Muscle of arm (tissue), 1 donor: ENCODE measurements at regions not wholly inside any gene's neighbourhood (a gene's known extent, or its start where the extent isn't known, plus 50 kb on each side); places are given as distances from the start of the nearest gene placed in this dataset.

Source experiments
- DNase-seq: peaks from one replicate; pipeline ENCODE4 v3.0.0-alpha.2; 2013

DNA sequence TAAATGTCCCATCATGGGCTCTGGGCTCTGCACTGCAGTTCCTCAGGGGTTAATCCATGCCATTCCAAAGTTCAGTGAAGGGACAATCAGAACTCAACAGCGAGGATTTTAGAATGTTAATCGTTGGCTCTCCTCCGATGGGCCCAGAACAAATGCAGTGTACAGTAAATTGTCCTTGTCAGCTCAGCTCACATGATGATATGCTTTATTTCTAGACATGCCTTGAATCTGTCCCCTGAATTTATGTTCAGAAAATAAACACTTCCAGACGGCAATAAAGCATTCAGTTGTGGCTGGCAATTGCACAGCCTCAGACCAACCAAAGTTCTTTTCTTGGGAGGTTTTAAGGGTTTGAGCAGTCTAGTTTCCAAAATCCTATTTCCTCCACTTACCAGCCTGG, 981.2 kb downstream of the BCL11A start:
- no peak for DNase-seq

DNA sequence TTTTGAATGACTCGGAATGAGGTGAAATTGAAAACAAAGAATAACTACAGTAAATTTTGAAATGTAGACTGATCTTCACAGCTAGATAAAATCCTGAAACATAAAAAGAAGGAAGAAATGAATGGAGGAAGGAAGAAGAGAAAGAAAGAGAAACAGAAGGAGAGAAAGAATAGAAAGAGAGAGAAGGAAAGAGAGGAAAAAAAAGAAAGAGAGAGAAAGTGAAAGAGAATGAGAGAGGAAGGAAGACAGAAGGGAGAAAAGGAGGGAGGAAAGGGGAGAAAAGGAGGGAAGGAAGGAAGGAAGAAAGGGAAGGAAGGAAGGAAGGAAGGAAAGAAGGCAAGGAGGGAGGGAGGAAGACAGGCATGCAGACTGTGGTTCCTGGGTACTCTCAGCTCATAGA, 982.6 kb downstream of the BCL11A start:
- DNase-seq: no peak

DNA sequence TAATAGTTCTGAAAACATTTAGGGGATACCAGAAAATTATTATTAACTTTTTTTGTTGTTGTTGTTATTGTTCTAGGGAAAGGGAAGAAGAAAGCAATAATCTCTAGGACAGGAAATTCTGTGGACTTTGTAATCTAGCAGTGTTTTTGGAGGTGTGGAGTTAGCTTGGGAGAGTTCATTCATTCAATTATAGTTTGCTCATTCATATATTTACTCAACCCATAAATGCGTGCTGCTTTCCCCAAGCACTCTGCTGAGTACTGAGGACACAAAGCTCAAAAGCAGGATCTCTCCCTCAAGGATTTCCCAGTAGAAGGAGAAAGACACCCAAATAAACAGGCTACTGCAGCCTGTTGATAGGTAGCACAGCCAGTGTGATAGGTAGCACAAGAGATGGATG, 984.3 kb downstream of the BCL11A start:
- no peak for DNase-seq

DNA sequence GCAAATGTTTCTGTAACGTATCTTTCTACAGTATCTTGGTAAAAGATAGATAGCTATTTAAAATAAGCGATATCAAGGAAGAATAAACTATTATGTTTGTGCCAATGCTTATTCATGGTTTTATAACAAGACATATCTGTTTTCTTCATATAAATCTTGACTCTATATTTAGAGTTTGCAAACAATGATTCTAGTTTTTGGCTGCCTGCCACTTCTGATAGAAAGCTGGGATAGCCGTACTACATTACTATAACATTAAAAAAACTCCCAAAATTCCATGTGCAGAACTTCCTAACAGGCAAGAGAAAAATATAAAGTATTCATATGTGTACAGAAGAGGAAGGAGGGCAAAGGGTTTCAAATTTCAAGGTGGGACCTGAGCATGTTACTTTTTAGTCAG, 985.0 kb downstream of the BCL11A start:
- DNase-seq: peak; percentile 15

DNA sequence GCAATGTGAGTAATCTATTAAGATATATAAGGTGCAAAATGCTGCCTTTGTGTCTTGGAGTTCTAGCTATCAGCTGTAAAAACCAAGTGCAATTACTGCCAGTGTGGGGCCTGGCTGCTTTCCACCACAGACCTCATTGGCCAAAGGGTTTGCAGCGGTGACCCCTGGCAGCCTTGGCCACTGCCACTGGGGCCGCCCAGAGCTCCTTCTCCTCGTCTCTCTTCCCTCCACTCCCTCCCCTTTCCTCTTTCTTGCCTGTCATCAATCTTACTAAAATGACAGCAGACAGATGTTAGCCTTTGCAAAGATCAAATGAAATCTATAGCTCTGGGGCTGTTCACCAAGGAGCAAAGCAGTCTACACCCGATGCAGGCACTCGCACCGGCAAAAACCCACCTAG, 986.3 kb downstream of the BCL11A start:
- DNase-seq: no peak

DNA sequence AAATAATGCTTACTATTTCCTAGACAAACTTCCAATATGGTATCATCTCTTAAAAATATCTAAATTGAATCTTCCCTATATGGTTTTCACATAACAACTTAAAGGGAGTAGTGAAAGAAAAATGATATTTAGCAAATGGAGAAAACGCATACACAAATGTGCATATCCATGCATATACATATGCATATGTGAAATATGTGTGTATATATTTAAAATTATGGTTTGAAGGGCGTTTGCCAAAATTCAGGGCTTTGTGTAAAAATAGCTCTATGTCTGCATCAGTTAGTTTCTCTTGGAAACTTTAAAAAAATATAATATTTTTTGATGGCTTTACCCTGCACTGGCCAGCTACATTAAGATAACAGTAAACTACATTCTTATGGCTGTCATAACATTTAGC, 986.7 kb downstream of the BCL11A start:
- no peak for DNase-seq

DNA sequence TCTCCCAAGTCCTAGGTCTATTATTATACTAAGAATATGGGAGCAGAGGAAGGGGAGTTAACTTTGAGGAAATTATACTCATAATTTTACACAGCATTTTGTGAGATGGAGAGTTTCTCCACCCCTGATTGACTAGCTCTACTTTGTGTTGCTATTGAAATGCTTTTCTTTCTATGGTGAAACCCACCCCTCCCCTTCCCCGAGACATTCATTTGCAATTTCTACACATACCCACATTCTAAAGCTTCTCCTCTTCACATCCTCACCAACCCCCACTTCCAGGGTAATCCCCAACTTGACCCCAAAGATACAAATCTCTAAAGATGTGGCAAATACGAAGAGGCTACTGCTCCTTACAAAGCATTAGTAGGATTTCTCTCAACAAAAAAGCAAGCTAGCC, 992.2 kb downstream of the BCL11A start:
- DNase-seq: no peak

DNA sequence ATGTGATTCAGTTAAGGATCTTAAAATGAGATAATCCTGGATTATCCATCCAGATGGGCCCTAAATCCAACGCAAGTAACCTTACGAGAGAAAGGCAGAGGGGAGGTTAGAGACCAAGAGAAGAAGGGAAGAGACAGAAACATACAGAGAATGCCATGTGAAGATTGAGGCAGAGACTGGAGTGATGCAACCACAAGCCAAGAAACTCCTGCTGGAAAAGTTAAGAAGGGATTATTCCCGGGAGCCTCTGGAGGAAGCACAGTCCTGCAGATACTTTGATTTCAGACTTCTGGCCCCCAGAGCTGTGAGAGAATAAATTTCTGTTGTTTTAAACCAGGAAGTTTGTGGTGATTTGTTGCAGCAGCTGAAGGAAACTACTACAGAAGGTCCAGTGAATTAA, 992.7 kb downstream of the BCL11A start:
- DNase-seq: no peak

DNA sequence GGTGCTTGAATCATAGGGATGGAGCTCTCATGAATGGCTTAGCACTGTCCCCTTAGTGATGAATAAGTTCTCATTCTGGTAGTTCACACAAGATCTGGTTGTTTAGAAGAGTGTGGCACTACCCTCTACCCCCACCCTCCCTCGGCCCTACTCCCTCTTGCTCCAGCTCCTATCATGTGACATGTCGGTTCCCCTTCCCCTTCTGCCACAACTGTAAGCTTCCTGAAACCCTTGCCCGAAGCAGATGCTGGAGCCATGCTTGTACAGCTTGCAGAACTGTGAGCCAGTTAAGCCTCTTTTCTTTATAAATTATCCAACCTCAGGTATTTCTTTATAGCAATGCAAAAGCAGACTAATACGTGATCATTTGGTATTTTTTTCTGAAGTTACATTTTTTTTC, 1012.6 kb downstream of the BCL11A start:
- no peak for DNase-seq

DNA sequence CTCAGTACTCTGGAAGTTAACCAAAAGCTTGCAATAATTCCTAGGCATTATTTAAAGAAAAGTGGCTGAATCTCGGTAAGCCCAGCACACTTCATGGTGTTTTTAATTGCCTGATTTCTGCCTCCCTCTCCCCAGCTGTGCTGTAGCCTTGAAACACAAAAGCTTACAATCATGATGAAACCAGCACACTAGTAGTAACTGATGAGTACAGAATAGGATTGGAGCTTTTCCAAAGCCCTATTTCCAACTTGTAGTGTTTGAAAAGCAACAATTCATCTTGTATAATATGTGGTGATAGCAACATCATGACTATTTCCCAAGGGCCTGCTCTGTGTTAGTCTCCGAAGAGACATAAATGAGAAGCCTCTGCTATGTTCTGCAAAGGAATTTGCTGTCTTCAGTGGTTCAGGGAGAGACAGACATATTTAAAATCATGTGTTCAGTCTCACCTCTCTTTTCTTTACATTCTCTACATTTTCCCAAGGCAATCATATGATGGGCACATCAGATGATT, 1015.0 kb downstream of the BCL11A start:
- DNase-seq: peak; percentile 1

DNA sequence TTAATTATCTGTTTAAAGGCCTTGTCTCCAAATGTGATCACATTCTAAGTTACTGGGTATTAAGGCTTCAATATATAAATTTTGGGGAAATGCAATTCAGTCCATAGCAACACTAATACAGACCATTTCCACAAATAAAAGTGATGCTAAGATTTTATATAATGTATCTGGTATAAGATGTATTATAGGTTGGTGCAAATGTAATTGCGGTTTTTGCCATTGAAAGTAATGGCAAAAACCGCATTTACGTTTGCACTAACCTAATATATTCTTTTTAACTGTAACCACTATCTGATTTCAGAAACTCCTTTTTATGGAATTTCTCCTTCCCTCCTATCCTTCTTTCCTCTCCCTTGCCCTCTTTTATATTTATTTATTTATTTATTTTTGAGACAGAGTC, 1020.6 kb downstream of the BCL11A start:
- no peak for DNase-seq

DNA sequence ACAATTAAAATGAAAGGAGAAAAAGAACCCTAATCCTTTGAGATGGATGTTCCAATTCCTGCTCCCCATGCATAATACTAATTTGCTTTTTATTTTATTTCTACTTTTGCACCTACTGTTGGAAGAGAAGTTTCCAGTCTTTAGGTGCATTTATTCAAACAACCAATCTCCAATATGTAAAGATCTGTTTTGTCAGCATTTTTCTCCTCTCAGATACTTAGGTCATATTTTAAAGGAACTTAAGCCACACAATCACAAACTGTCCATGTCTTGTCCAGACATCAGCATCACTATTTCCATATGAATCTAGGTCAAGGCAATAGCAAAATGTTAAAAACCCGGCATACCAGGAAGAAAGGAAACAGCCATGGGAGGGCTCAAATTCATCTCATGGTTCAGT, 1023.2 kb downstream of the BCL11A start:
- peak; percentile 2 for DNase-seq

DNA sequence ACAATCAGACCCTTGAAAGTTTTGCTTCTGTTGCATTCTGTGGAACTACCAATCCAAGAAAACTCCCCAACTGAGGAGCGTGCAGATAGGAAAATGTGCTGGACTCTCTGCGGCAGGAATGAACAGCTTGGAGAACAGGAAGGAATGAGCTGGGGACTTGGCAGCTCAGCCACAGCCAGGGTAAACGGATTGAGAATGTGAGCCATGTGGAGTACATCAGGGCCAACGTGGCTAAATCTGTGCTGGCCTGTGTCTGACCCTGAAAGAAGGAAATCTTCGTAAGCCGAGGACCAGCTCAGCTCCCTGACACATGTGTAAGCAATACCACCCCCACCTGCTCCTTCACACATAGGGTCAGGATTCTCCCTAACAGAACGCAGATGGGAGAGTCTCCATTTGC, 1023.7 kb downstream of the BCL11A start:
- DNase-seq: peak; percentile 9

DNA sequence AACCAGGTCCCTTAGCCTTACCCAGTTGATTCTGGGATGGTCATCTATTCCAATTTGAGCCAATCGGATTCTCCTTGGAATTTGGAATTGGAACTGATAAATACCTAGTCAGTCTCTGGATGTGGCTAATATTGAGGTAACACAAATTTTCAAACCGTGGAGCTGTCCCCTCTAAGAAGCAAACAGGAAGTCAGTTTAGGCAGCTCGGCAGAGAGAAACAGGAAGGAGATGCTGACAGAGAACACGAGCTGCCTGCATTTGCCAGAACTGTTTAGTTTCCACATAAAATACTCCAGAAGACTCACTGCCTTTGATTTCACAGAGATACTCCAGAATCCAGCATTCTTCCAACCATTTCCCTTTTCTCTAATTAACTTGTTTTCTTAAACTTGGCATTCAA, 1024.9 kb downstream of the BCL11A start:
- no peak for DNase-seq

DNA sequence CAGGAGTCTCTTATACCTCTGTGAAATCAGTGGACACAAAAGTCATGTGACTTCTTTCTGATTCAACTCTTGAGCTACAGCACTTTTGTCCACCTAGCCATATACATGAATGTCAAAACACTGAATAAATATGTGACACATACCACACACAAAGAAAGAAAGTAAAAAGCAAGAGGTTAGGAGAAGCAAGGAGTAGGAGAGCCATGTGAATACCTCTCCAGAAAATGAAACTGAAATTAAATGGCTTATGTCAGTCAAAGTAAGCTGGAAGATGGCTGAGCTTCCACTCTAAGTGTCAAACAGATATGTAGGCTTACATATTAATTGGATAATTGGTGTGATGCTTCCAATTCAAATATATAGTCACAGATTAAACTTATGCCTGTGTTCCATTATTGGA, 1050.5 kb downstream of the BCL11A start:
- DNase-seq: no peak

DNA sequence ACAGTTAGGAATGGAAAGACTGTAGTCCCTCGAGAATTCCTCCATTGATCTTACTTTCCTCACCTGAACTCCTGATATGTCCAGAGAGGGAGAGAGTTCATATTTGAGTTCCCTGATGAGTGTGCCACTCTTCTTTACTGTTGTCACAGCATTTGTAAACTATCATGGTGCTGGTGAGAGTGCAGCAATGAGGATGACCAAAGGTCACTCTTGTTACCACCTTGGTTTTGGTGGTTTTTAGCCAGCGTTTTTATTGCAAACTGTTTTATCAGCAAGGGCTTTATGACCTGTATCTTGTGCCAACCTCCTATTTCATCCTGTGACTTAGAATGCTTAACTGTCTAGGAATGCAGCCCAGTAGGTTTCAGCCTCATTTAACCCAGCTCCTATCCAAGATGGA, 1062.5 kb downstream of the BCL11A start:
- no peak for DNase-seq

DNA sequence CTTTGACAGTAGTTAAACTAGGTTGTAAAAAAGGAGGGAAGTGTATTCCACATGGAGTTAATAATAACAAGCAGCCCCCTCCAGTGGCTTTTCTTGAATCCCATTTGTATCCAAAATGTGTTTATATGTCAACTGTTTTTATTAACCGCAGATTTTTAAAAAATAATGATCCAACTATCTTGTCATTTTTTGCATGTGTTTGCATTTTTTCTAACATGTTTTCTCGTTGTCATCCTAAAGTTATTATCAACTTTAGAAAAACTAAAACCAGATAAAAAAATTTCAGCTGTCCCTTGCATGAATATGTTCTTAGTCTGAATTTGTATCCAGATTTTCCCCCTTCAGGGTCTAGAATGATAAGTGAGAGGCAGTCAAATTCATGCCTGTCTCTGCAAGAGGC, 1063.3 kb downstream of the BCL11A start:
- no peak for DNase-seq

DNA sequence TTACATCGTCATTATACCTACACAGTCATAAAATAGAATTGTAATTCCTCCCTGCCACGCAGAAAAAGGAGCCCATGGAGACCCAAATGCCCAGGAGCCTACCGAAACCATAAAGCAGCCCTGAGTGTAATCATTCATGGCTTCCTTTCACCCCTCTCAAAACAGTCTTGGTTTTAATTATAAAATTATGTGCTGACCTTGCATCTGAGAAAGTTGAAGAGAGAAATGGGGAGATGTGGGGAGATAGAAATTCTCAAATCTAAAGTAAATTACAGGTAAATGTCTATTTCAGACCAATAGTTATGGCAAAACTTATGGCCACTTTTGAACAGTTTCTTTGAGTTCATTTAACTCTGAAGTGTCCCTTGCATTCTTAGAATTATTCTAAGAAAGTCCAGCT, 1068.8 kb downstream of the BCL11A start:
- no peak for DNase-seq

DNA sequence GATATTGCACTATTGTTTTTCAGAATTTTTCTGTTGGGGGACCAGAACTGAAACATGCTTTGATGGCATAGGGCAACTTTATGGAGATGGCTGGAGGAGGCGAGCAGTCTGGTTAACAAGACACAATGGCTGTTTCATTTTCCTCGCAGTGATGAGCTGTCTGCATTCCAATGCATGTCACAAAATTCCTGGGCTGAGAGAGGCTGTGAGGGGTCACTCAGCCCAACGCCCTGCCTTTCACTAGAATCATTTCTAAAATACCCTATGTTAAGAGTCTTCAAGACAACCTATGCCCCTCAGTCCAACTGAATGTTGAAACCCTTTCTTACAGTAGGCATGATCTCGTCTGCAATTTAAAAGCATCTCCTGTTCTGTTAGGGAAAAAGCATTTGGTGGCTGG, 1090.0 kb downstream of the BCL11A start:
- no peak for DNase-seq

DNA sequence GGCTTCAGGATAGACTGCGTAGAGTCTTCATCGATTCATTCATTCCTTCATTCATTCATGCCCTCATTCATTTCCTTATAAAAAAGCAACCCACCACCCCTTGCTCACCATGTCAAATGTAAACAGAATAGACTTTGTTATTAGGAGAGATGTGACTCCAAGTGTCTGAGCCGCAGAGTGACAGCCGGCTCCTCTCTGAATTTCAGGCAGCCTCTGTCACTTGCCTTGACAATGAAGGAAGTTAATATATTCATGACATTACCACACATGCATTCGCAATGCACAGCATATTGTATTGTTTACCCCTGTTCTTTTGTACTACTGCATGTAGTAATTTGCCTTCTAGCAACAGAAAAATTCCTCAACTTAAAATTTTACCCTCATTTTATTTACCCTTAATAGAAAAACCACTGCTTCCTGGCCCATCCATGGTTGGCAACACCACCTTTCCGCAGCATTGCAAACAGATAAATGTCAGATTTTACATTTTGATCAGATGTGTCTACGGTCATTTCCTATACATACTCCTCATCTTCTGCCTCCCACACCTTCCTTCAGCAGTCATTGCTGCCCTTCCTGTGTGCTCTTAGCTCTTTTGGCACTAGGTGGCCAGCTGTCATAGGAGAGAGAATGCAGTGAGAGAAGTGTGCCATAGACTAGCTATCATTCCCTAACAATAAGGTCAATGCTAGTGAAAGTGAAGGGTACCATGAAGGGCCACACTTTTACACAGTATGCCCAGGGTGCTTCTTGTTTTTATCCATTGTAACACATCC, 1090.8 kb downstream of the BCL11A start:
- no peak for DNase-seq

DNA sequence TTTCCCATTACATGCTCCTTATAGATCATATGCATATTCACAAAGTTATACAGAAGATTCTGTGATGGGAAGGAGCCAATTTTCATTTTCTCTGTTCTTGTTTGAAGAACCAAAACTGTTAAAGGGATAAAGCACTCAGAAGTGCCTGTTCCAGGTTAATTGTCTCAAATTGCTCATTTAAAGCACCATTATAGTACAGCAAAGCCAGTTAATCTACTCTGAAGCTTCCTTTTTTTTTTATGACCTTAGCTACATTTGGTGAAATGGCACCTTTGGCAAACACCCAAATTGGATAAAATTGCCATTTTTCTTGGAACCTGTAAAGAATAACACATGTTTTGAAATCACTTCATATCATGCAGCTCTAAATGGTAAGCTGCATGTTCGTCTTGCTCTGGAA, 1092.3 kb downstream of the BCL11A start:
- DNase-seq: no peak

DNA sequence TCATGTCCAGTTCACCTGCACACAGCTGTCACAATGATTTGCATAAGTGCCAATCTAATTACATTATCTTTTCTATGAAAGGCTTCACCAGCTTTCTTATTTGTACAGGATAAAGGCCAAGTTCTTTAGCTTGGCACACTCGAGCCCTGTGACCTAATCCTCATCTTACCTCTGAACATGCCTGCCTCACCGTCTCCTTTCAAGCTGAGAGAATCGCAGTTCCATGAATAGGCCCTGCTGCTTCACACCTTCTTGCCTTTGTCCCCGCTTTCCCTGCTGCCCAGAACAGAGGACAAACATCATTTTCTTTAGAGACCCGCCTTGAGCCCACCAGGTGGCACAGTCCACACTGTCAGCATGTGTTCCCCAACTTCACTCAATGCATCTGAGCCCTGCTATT, 1094.7 kb downstream of the BCL11A start:
- DNase-seq: no peak

DNA sequence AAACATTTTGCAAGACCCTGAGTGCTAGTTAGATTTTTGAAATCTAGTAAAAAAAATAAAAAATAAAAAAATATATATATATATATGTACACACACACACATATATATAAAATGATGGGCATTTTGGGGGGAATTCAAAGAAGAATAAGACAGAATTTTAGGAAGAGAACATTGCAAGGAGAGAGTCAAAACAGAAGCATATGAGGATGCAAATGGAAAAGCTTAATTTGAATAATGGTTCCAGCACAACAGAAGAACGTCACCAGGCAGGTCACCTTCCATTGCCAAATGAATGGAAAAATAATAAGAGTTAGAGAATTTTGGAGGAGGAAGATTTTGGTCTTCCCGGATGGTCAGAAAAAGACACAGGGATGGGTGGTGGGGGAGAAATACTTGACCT, 1097.2 kb downstream of the BCL11A start:
- DNase-seq: no peak

DNA sequence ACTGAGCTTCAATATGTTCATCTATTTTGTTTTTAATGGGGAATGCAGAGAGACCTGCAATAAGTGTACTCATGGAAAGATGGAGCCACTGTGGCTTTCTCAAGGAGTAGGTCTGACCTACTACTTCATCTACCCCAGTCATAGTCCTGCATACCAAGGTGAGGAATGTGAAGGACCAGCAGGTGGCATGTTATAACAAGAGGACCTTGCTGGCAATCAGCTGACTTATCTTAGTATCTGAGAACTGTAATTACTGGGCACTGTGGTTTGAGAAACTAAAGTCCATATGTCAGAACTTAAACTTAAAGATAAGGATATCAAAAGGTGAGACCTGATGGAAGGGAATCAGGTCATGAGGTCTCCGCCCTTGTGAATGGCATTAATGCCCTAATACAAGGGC, 1104.2 kb downstream of the BCL11A start:
- no peak for DNase-seq
